GM23338 (cell line): ENCODE measurements at regions not wholly inside any gene's neighbourhood (a gene's known extent, or its start where the extent isn't known, plus 50 kb on each side); places are given as distances from the start of the nearest gene placed in this dataset.

Experiments used
- EZH2 ChIP-seq: fragments of 200-600 bp; sonication (generic); IDR thresholded peaks from one replicate; pipeline ENCODE4 v1.8.0; 2017; ENCODE audit warnings: antibody characterized with exemption, mild to moderate bottlenecking, low read depth; ENCODE audit not compliant: unreplicated experiment
- POLR2AphosphoS5 ChIP-seq: IDR thresholded peaks from 2 replicates; pipeline ENCODE4 v1.6.1; 2016; ENCODE audit warnings: antibody characterized with exemption, low read depth
- TF ChIP-seq, protein P1 (sequence below), 2 experiments: fragments of 200-600 bp in 1 of 2; sonication (generic) in 1 of 2; conservative IDR thresholded peaks; 2 replicates each; pipeline versions ENCODE4 v1.5.1 to v1.6.1; 2016 to 2017; ENCODE audit warnings: antibody characterized with exemption in 2 of 2, low read depth in 2 of 2, mild to moderate bottlenecking in 2 of 2, moderate library complexity in 1 of 2

GRCh38 chr20:24339210-24339641 lies 130.2 kb upstream of the SYNDIG1 start:
- TF ChIP-seq, protein P1, sequence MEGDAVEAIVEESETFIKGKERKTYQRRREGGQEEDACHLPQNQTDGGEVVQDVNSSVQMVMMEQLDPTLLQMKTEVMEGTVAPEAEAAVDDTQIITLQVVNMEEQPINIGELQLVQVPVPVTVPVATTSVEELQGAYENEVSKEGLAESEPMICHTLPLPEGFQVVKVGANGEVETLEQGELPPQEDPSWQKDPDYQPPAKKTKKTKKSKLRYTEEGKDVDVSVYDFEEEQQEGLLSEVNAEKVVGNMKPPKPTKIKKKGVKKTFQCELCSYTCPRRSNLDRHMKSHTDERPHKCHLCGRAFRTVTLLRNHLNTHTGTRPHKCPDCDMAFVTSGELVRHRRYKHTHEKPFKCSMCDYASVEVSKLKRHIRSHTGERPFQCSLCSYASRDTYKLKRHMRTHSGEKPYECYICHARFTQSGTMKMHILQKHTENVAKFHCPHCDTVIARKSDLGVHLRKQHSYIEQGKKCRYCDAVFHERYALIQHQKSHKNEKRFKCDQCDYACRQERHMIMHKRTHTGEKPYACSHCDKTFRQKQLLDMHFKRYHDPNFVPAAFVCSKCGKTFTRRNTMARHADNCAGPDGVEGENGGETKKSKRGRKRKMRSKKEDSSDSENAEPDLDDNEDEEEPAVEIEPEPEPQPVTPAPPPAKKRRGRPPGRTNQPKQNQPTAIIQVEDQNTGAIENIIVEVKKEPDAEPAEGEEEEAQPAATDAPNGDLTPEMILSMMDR (conservative IDR thresholded peaks at IDR 0.05; ENCODE audit: low read depth in 2 of 2) = no peak
- TF ChIP-seq EZH2 (no peak), POLR2AphosphoS5 (no peak)
